GM23248 (cell line): ENCODE measurements at regions not wholly inside any gene's neighbourhood (a gene's known extent, or its start where the extent isn't known, plus 50 kb on each side); places are given as distances from the start of the nearest gene placed in this dataset.

ENCODE experiments used
- DNase-seq: peaks from one replicate; pipeline ENCODE4 v3.0.0-alpha.2; 2015
- H2AFZ ChIP-seq: fragments of 200-600 bp; sonication (generic); 2 replicates; pipeline ENCODE4 v1.6.1; 2016; ENCODE audit warnings: antibody characterized with exemption
- H3F3A ChIP-seq: fragments of 200-600 bp; sonication (generic); 2 replicates; pipeline ENCODE4 v1.6.1; 2016; ENCODE audit warnings: mild to moderate bottlenecking, antibody characterized with exemption, mixed run types; ENCODE audit not compliant: insufficient read depth
- H3K27ac ChIP-seq: fragments of 200-600 bp; sonication (generic); 2 replicates; pipeline ENCODE4 v1.5.1; 2016; ENCODE audit warnings: mild to moderate bottlenecking
- H3K27me3 ChIP-seq: fragments of 200-600 bp; sonication (generic); replicated peaks from 2 replicates; pipeline ENCODE4 v1.6.1; 2016; ENCODE audit warnings: mild to moderate bottlenecking; ENCODE audit not compliant: insufficient read depth
- H3K36me3 ChIP-seq: fragments of 200-600 bp; sonication (generic); 2 replicates; pipeline ENCODE4 v1.6.1; 2016; ENCODE audit warnings: low read depth, mild to moderate bottlenecking
- H3K4me1 ChIP-seq: fragments of 200-600 bp; sonication (generic); 2 replicates; pipeline ENCODE4 v1.6.1; 2016; ENCODE audit warnings: mild to moderate bottlenecking; ENCODE audit not compliant: insufficient read depth
- H3K4me2 ChIP-seq: fragments of 200-600 bp; sonication (generic); one replicate; pipeline ENCODE4 v1.6.1; 2016; ENCODE audit warnings: mild to moderate bottlenecking; ENCODE audit not compliant: unreplicated experiment
- H3K4me3 ChIP-seq: fragments of 200-600 bp; sonication (generic); 2 replicates; pipeline ENCODE4 v1.5.1; 2016; ENCODE audit warnings: mild to moderate bottlenecking
- H3K79me2 ChIP-seq: fragments of 200-600 bp; sonication (generic); 2 replicates; pipeline ENCODE4 v1.6.1; 2016; ENCODE audit warnings: mild to moderate bottlenecking; ENCODE audit not compliant: insufficient read depth
- H3K9ac ChIP-seq: fragments of 200-600 bp; sonication (generic); 2 replicates; pipeline ENCODE4 v1.6.1; 2016; ENCODE audit warnings: mild to moderate bottlenecking
- H3K9me2 ChIP-seq: fragments of 200-600 bp; sonication (generic); 2 replicates; pipeline ENCODE4 v1.6.1; 2016; ENCODE audit warnings: mixed run types, mild to moderate bottlenecking, moderate library complexity; ENCODE audit not compliant: insufficient read depth
- H3K9me3 ChIP-seq: fragments of 200-600 bp; sonication (generic); one replicate; pipeline ENCODE4 v1.6.1; 2017; ENCODE audit warnings: low read depth
- H4K20me1 ChIP-seq: fragments of 200-600 bp; sonication (generic); 2 replicates; pipeline ENCODE4 v1.6.0; 2016; ENCODE audit not compliant: insufficient read depth
- EZH2 ChIP-seq: fragments of 200-600 bp; sonication (generic); IDR thresholded peaks from 2 replicates; pipeline ENCODE4 v1.6.1; 2018; ENCODE audit warnings: antibody characterized with exemption, mild to moderate bottlenecking; ENCODE audit not compliant: insufficient read depth, poor library complexity, severe bottlenecking
- EZH2phosphoT487 ChIP-seq: fragments of 200-600 bp; sonication (generic); IDR thresholded peaks from 2 replicates; pipeline ENCODE4 v1.6.1; 2018; ENCODE audit warnings: antibody characterized with exemption, moderate library complexity, mild to moderate bottlenecking, low read depth; ENCODE audit not compliant: insufficient read depth
- WGBS, 2 experiments: methylation state at CpG; one replicate each; pipeline ENCODE4 v1.1.6; 2015 to 2017; ENCODE audit warnings: low lambda C conversion rate in 2 of 2, low coverage in 1 of 2; ENCODE audit errors: missing lambda C conversion rate in 2 of 2; 5-methylcytosine and 5-hydroxymethylcytosine counted together
- in situ Hi-C: fragments of 300-500 bp; cut with MboI; formaldehyde crosslinking; loops from 2 replicates; pipeline ENCODE4 v1.15.0; 2020

GRCh38 chr2:16287831-16288230 is 347.5 kb downstream of the MYCN start:
- Histone ChIP-seq H3K4me3 (no peak overlapping the region), H3K27me3 (no peaks in the 10 kb centered on the region), H4K20me1 (no peaks in the 10 kb centered on the region), H3K4me1 (no peaks in the 10 kb centered on the region), H3K27ac (no peak overlapping the region), H3K9me2 (no peaks in the 10 kb centered on the region), H3K4me2 (no peak overlapping the region), H3F3A (no peaks in the 10 kb centered on the region), H3K9me3 (no peaks in the 10 kb centered on the region), H3K9ac (no peak overlapping the region), H2AFZ (no peak overlapping the region), H3K36me3 (no peaks in the 10 kb centered on the region), H3K79me2 (no peaks in the 10 kb centered on the region)
- no peak for TF ChIP-seq EZH2
- no peak for TF ChIP-seq EZH2phosphoT487
- no peak for DNase-seq
- WGBS, 2 experiments, result 35% methylated on average over 3 of the region's 3 CpGs
- in situ Hi-C loops, result no loop called here

DNA sequence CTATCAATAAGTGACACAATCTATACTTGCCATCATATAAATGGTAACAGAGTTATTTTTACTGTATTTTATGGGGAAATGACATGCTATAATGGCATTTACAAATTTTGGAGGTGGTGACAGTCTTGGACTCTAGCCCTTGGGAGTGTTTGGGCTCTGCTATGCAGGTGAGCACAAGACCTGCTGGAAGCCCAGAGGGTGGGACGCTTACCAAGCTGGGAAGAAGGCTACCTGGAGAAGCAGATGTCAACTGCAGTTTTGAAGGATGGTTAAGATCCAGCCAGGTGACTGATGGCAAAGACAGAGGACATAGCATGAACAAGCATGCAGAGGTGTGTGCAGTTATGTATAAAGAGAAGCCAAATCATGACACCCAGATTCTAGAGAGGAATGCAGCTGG is 346.9 kb downstream of the MYCN start:
- Histone ChIP-seq H3K27ac (no peak overlapping the region), H3K9ac (no peak overlapping the region), H4K20me1 (no peaks in the 10 kb centered on the region), H3K9me2 (no peaks in the 10 kb centered on the region), H3K4me1 (no peaks in the 10 kb centered on the region), H3K4me3 (no peak overlapping the region), H3K27me3 (no peaks in the 10 kb centered on the region), H3K36me3 (no peaks in the 10 kb centered on the region), H3K9me3 (no peaks in the 10 kb centered on the region), H3K4me2 (no peak overlapping the region), H2AFZ (no peak overlapping the region), H3K79me2 (no peaks in the 10 kb centered on the region), H3F3A (no peaks in the 10 kb centered on the region)
- in situ Hi-C loops, result no loop called here
- no peak for TF ChIP-seq EZH2phosphoT487
- no peak for TF ChIP-seq EZH2
- DNase-seq, result no peak
- WGBS, 2 experiments, result 6 to 13% methylated on average over 1 of the region's 1 CpG

- Histone ChIP-seq H3K79me2 (no peaks in the 10 kb centered on the region), H3K9ac (no peak overlapping the region), H3K4me3 (no peak overlapping the region), H3F3A (no peaks in the 10 kb centered on the region), H3K9me2 (no peaks in the 10 kb centered on the region), H3K4me1 (no peaks in the 10 kb centered on the region), H3K36me3 (no peaks in the 10 kb centered on the region), H4K20me1 (no peaks in the 10 kb centered on the region), H3K27ac (no peak overlapping the region), H3K9me3 (no peaks in the 10 kb centered on the region), H3K27me3 (no peaks in the 10 kb centered on the region), H2AFZ (no peak overlapping the region), H3K4me2 (no peak overlapping the region)
- DNase-seq, result no peak
- WGBS, 2 experiments, result 22 to 26% methylated on average over 7 of the region's 7 CpGs
- in situ Hi-C loops, result no loop called here
- TF ChIP-seq EZH2phosphoT487, result no peak
Measured at GRCh38 chr2:16285813-16286510, 345.6 kb downstream of the MYCN start.

DNA sequence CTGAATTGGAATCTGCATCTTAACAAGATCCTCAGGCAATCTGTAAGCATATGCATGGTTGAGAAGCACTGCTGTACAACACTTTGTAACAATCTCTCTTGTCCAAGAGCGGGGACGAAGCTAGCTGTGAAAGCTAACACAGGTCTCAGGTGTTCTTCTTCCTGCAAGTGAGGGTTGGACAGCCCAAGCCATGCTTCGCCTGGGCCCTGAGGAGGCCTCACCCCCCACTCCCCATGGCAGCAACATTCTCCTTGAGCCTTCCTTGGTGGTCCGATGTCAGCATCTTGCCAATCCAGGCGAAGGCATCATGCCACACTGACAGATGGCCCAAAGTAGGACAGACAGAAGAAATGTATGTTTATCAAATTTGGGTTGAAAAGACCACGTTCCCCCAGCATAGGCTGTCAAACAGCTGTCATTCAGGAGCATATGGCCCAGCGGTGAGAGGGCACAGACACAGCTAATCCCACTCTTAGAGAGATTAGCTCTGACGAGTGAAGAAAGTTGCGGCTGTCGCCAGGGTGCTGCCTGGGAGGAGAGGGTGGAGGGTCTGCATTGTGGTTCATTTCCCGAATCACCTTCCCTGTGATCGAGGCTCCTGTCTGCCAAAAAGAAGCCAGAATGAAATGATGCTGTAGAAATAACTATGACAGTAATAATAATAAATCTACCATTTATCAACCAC is 344.7 kb downstream of the MYCN start:
- Histone ChIP-seq H3K9me2 (no peaks in the 10 kb centered on the region), H3K4me1 (no peaks in the 10 kb centered on the region), H3K9ac (no peak overlapping the region), H3K9me3 (no peaks in the 10 kb centered on the region), H3K4me3 (no peak overlapping the region), H3K27ac (no peak overlapping the region), H3F3A (no peaks in the 10 kb centered on the region), H4K20me1 (no peaks in the 10 kb centered on the region), H3K27me3 (no peaks in the 10 kb centered on the region), H3K79me2 (no peaks in the 10 kb centered on the region), H2AFZ (no peak overlapping the region), H3K36me3 (no peaks in the 10 kb centered on the region), H3K4me2 (no peak overlapping the region)
- in situ Hi-C loops, result no loop called here
- TF ChIP-seq EZH2phosphoT487 (no peak), EZH2 (no peak)
- 35 to 36% methylated on average over 12 of the region's 12 CpGs for WGBS, 2 experiments
- no peak for DNase-seq
